Activated CD4-positive, alpha-beta T cell treated with anti-CD3 and anti-CD28 coated beads, Interleukin-2, amount 50 U/mL, for 16 hours (primary cell): ENCODE measurements at regions not wholly inside any gene's neighbourhood (a gene's known extent, or its start where the extent isn't known, plus 50 kb on each side); places are given as distances from the start of the nearest gene placed in this dataset.
"Not testable (repeated sequence)": the region's sequence is repeated elsewhere in the genome, so short reads cannot be mapped to it uniquely, and the experiment has no call there.

ENCODE experiments used
- DNase-seq: peaks from one replicate; pipeline ENCODE4 v3.0.0-alpha.2; 2020

- DNase-seq = peak; percentile 6
These were observed 68.4 kb upstream of the TMEM229A start for GRCh38 chr7:124101173-124101768.

GRCh38 chr7:124100190-124100589 lies 67.3 kb upstream of the TMEM229A start:
- no peak for DNase-seq

- not testable (repeated sequence) for DNase-seq
These were observed 66.7 kb upstream of the TMEM229A start for GRCh38 chr7:124099585-124099984.

- DNase-seq = no peak
These were observed 56.8 kb upstream of the TMEM229A start for GRCh38 chr7:124089621-124090020.

GRCh38 chr7:124088590-124088989 lies 55.7 kb upstream of the TMEM229A start:
- DNase-seq = no peak

- DNase-seq = no peak
These were observed 54.0 kb upstream of the TMEM229A start for GRCh38 chr7:124086843-124087242.

- DNase-seq = no peak
These were observed 52.3 kb upstream of the TMEM229A start for GRCh38 chr7:124085179-124085578.

- no peak for DNase-seq
These were observed 51.2 kb upstream of the TMEM229A start for GRCh38 chr7:124084024-124084423.
